Adrenal gland (tissue), 5 donors: ENCODE measurements at regions not wholly inside any gene's neighbourhood (a gene's known extent, or its start where the extent isn't known, plus 50 kb on each side); places are given as distances from the start of the nearest gene placed in this dataset.
"Not testable (repeated sequence)": the region's sequence is repeated elsewhere in the genome, so short reads cannot be mapped to it uniquely, and the experiment has no call there.

Source experiments
- CTCF ChIP-seq, 6 experiments: fragments of 450-650 bp in 4 of 6; fragments of 200-600 bp in 2 of 6; sonication (generic) in 1 of 6; IDR thresholded peaks; 1 replicate in 5 of 6; 2 replicates in 1 of 6; pipeline versions ENCODE4 v1.5.1 to v1.8.0; 2016 to 2021; ENCODE audit warnings: antibody characterized with exemption in 6 of 6, mild to moderate bottlenecking in 2 of 6, moderate library complexity in 1 of 6
- POLR2A ChIP-seq, 2 donors: fragments of 450-650 bp; IDR thresholded peaks; one replicate each; pipeline ENCODE4 v1.6.1; 2017; ENCODE audit warnings: antibody characterized with exemption in 2 of 2, mild to moderate bottlenecking in 2 of 2, moderate library complexity in 1 of 2
- donor health status: DM: no; HTN: no; CAD: no.

GRCh38 chr5:21494033-21494432, 1359.1 kb downstream of the CDH12 start:
- TF ChIP-seq CTCF, POLR2A (IDR thresholded peaks at IDR 0.05): not testable (repeated sequence)
